ENCODE measurements at regions not wholly inside any gene's neighbourhood (a gene's known extent, or its start where the extent isn't known, plus 50 kb on each side); places are given as distances from the start of the nearest gene placed in this dataset.

DNA sequence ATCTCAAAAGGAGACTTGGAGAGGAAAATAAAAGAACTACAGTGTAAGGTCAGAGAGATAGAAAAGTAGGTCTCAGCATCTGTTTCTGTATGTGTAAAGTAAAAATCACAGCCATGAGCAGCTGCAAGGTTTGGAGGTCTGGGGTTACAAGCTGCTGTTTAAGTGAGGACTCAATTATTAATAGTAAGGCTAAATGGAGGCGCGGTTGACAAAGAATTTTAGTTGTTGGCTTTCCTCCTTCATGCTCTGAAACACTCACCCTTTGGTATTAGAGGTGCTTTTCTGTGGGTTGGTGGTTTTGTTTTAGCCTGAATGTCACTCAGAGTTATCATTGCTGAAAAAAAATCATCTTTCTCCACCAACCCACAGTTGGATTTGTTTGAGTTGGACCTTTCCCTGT is 59.8 kb upstream of the HAO2 start:
- DNase-seq: no peak

DNA sequence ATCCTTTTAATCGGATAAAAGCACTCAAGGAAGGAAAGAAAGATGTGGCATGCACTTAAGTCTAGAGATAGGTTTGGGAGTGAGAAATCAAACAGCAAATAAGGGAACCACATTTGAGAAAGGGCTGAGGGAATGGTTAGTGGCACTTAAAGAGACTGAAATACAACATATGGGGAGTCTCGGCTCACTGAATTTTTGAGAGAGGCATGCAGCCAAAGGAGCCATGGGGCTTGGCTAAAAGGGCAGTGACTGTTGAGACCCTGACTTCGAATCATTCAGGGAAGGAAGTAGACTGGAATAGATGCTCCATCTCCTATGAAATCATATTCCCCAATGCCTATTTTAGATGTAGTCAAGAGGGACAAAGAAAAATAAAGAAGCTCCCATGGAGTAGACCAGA is 58.3 kb upstream of the HAO2 start:
- DNase-seq: no peak

DNA sequence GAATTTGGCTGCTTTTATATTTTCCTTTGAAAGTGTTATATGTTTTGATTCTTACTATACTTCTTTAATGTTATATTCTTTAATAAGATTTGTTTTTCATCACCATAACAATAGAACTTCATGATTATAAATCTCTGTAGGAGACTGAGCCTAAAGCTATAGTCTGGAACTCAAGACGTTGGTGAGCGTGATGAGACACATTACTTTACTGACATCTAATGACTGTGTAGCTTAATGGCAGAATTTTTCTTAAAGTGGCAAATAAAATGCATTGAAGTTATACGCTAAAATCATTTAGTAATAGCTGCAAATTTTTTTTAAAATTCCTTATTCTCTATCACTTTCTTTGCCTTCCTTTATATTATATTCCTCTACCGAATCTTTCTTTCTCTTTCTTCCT is 56.1 kb upstream of the HAO2 start:
- no peak for DNase-seq

DNA sequence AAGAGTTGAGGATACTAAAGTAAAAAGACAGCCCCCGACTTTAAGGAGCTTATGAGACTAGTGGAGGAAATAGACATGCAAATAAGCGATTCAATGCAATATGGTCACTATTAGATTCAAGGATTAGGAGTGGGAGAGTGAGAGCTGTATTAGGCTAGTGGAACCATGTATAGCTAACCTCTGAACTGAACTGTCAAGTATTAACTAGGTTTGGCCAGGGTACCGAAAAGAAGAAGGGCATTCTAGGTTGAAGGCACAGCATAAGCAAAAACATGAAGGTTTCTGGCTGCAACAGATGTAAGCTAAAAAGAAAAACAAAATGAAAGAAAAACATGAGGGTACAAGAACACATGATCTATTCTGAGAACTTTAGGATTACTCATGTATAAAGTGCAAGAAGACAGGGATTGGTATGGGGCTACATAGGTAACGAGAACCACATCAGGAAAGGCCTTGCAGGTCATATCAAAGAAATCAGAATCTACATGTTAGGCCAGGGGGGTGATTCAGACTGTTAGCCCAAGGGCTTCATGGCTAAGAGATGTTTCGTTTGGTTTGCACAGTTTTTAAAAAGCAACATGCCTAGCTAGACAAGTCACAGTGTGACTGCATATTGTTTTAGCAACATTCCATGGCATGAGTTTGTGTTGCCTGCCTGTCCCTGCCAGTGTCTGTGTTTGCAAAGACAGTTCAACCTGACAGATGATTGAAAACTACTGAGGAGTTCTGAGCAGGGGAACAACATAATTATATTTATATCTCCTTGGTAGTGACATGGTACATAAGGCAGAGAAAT is 54.4 kb upstream of the HAO2 start:
- DNase-seq: no peak

DNA sequence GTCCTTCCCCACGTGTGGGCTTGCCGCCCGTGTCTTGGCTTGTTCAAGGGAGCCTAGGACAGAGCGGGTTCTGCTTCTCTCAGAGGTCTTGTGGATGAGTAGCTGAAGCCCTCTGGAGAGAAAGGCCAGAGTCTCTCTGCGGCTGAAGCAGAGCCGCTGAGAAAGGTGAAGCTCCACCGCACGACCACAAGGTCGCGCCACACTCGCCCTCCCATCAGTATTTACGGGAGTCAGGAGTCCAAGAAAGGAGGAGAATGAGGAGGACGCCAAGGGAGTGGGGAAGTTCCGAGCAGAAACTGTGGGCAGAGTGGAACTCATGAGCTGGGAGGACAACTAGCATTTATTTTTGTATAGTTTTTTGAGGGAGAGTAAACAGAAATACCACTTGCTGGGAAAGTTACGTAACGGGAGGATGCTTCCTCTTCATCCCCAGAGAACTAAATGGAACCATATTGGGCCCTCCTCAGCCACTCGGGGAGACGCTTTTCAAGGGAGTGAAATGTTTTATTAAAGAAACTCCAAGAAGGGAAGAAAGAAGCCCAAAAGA is 51.6 kb upstream of the HAO2 start:
- no peak for DNase-seq

DNA sequence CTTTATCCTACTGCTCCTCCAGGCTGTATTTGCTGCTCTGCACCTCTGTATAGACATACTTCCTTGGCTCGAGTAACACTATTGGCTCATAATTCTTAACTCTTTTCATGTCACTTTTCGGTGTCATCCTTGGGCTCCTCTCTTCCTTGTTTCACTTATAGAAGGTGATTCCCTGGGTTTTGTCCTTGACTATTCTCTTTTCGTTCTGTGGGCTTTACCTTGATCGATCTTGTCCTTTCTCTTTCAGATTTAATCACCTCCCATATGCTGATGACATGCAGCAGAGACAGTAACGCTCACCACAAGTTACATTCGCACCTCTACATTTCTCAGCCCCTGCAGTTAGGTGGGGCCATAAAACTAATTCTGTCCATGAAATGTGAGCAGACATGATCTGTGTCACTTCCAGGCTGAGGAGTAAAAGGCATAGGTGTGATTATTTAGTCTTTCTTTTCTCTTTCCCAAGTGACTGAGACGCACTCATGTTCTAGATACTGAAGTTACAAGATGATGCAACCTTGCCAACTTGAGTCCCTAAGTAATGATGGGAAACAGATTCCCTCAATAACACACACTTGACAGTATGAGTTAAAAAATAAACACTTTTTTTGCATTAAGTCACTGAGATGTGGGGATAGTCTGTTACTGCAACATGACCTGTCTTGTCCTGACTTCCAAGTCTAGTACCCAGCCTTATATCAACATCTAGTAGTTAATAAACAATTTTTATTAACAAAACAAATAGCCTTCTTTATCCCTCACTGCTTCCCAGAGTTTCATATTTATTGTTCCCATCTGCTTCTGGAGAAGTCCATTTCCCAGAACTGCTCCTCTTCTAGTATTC is 49.9 kb upstream of the HAO2 start:
- no peak for DNase-seq

All from stimulated activated naive CD4-positive, alpha-beta T cell (primary cell).